K562 (cell line): ENCODE measurements at regions not wholly inside any gene's neighbourhood (a gene's known extent, or its start where the extent isn't known, plus 50 kb on each side); places are given as distances from the start of the nearest gene placed in this dataset.

ENCODE experiments used
- ATAC-seq: fragments of 200-7000 bp; cut with Tn5 transposase; 3 replicates; pipeline ENCODE4 v1.9.1; 2020; ENCODE audit warnings: moderate library complexity
- BruUV-seq: library from RNA; stranded (reverse); fragments of 400-500 nt; replicated peaks from 2 replicates; lab custom pipeline; 2021; lab: Mats Ljungman, UMichigan
- CTCF ChIA-PET: fragments of 300-600 bp; formaldehyde crosslinking; extraction: SDS; loops from one replicate; lab custom pipeline; 2021; ENCODE audit warnings: low intra/inter-chr PET ratio; lab: Yijun Ruan, JAX
- POLR2A ChIA-PET: fragments of 300-600, 350-650 bp; sonication (Branson Sonifier 250); formaldehyde crosslinking; extraction: SDS; loops from one replicate; lab custom pipeline; 2021; ENCODE audit warnings: antibody characterized with exemption, inconsistent platforms; lab: Yijun Ruan, JAX
- DNase-seq, 4 experiments: peaks; one replicate each; pipeline versions ENCODE4 v3.0.0 to v3.0.0-alpha.2; 2011 to 2018; ENCODE audit warnings: low spot score in 3 of 4, mixed read lengths in 3 of 4; ENCODE audit errors: extremely low read depth in 1 of 4
- FAIRE-seq: peaks from 2 replicates; lab custom pipeline; 2011; peaks lifted over from hg19 to GRCh38; lab: Jason Lieb, UNC
- H2AFZ ChIP-seq: 2 replicates; pipeline ENCODE4 v1.6.0; 2011; ENCODE audit warnings: low read depth, low read length, control low read depth, inconsistent platforms
- H3K27ac ChIP-seq: fragments of 200-600 bp; 3 replicates; pipeline ENCODE4 v1.8.0; 2011; ENCODE audit warnings: low read depth, mild to moderate bottlenecking, control low read depth, inconsistent platforms, low read length, moderate library complexity, mixed read lengths; ENCODE audit errors: extremely low read depth
- H3K27me3 ChIP-seq, 2 experiments: fragments of 300-600 bp in 1 of 2; 2 replicates in 1 of 2; 3 replicates in 1 of 2; pipeline versions ENCODE4 v1.6.0 to v1.8.0; 2011; ENCODE audit warnings: inconsistent platforms in 2 of 2, low read length in 2 of 2, mild to moderate bottlenecking in 1 of 2, mixed read lengths in 1 of 2, moderate library complexity in 1 of 2; ENCODE audit not compliant: control insufficient read depth in 2 of 2, insufficient read depth in 2 of 2
- H3K36me3 ChIP-seq: fragments of 300-600 bp; 3 replicates; pipeline ENCODE4 v1.8.0; 2011; ENCODE audit warnings: mild to moderate bottlenecking, low read length, inconsistent platforms; ENCODE audit not compliant: control insufficient read depth, insufficient read depth
- H3K4me1 ChIP-seq, 2 experiments: fragments of 200-600 bp in 1 of 2; replicated peaks in 1 of 2; 2 replicates in 1 of 2; 3 replicates in 1 of 2; pipeline versions ENCODE4 v1.5.1 to v1.8.0; 2011; ENCODE audit warnings: inconsistent platforms in 2 of 2, low read length in 2 of 2, mild to moderate bottlenecking in 1 of 2, mixed read lengths in 1 of 2, moderate library complexity in 1 of 2; ENCODE audit not compliant: control insufficient read depth in 2 of 2, insufficient read depth in 2 of 2
- H3K4me2 ChIP-seq: 2 replicates; pipeline ENCODE4 v1.6.1; 2011; ENCODE audit warnings: low read length, control low read depth, inconsistent platforms, mixed read lengths; ENCODE audit not compliant: insufficient read depth
- H3K4me3 ChIP-seq: fragments of 200-600 bp; sonication (generic), shearing (Covaris generic); 2 replicates; pipeline ENCODE4 v1.5.1; 2016; ENCODE audit warnings: control low read depth, inconsistent platforms
- H3K79me2 ChIP-seq: fragments of 200-600 bp; 3 replicates; pipeline ENCODE4 v1.8.0; 2011; ENCODE audit warnings: low read length, inconsistent platforms; ENCODE audit not compliant: control insufficient read depth, insufficient read depth
- H3K9ac ChIP-seq, 2 experiments: 2 replicates each; pipeline versions ENCODE4 v1.6.0 to v1.6.1; 2011; ENCODE audit warnings: low read depth in 2 of 2, low read length in 2 of 2, control low read depth in 1 of 2, inconsistent platforms in 1 of 2, mild to moderate bottlenecking in 1 of 2, mixed read lengths in 1 of 2; ENCODE audit not compliant: insufficient read depth in 1 of 2
- H3K9me1 ChIP-seq: one replicate; pipeline ENCODE4 v1.6.0; 2011; ENCODE audit warnings: inconsistent platforms, mild to moderate bottlenecking, low read length, moderate library complexity; ENCODE audit not compliant: control insufficient read depth, insufficient read depth
- H3K9me3 ChIP-seq: replicated peaks from 2 replicates; pipeline ENCODE4 v1.5.1; 2011; ENCODE audit warnings: low read depth, low read length, inconsistent platforms; ENCODE audit not compliant: control insufficient read depth, insufficient read depth
- H4K20me1 ChIP-seq: replicated peaks from 2 replicates; pipeline ENCODE4 v1.6.1; 2011; ENCODE audit warnings: low read length, inconsistent platforms, mixed read lengths; ENCODE audit not compliant: control insufficient read depth, insufficient read depth
- CHD1 ChIP-seq: fragments of 200-600 bp; sonication (generic); IDR thresholded peaks from one replicate; pipeline ENCODE4 v1.6.1; 2012; ENCODE audit warnings: mild to moderate bottlenecking, moderate library complexity, low read length, inconsistent platforms
- CHD4 ChIP-seq: fragments of 200-600 bp; sonication (generic); IDR thresholded peaks from 3 replicates; pipeline ENCODE4 v1.6.1; 2012; ENCODE audit warnings: low read depth, mild to moderate bottlenecking, mixed read lengths, low read length, inconsistent platforms; ENCODE audit not compliant: insufficient read depth, insufficient replicate concordance, poor library complexity, severe bottlenecking
- ERF ChIP-seq: fragments of 450-650 bp; formaldehyde crosslinking; IDR thresholded peaks from 2 replicates; pipeline ENCODE4 v1.4.0; 2020; ENCODE audit warnings: mild to moderate bottlenecking, mixed read lengths
- POLR3G ChIP-seq: IDR thresholded peaks from 2 replicates; pipeline ENCODE4 v1.6.1; 2011; ENCODE audit not compliant: insufficient read length, insufficient replicate concordance; ENCODE audit errors: extremely low read depth
- RCOR1 ChIP-seq, 2 experiments: IDR thresholded peaks; 2 replicates each; pipeline ENCODE4 v1.6.1; 2012; ENCODE audit warnings: low read depth in 2 of 2, low read length in 2 of 2, borderline replicate concordance in 1 of 2, improper control_type of control experiment in 1 of 2
- ZNF354B ChIP-seq: fragments of 250-450 bp; sonication (Bioruptor Pico); IDR thresholded peaks from 2 replicates; pipeline ENCODE4 v1.4.0; 2020
- WGBS: fragments of 100-300 bp; shearing (Covaris generic); methylation state at CpG from one replicate; pipeline ENCODE4 v1.1.6; 2016; ENCODE audit warnings: low coverage, mixed read lengths; ENCODE audit not compliant: insufficient coverage; ENCODE audit errors: missing lambda C conversion rate; 5-methylcytosine and 5-hydroxymethylcytosine counted together
- in situ Hi-C: fragments of 300-500 bp; cut with MboI; formaldehyde crosslinking; loops from 4 replicates; pipeline ENCODE4 v1.15.0; 2018; ENCODE audit warnings: inconsistent platforms, mixed read lengths
- intact Hi-C: fragments of 100-400 bp; cut with micrococcal nuclease; formaldehyde crosslinking; loops from 2 replicates; pipeline ENCODE4 v1.14.2; 2022
- TF ChIP-seq, protein P1 (sequence below): IDR thresholded peaks from 2 replicates; pipeline ENCODE4 v1.6.1; 2016; ENCODE audit warnings: missing genetic modification characterization, missing compliant biosample characterization
- TF ChIP-seq, protein P2 (sequence below), 2 experiments: fragments of 200-800 bp in 1 of 2; sonication (Bioruptor generic) in 1 of 2; sonication (generic) in 1 of 2; formaldehyde crosslinking in 1 of 2; IDR thresholded peaks in 1 of 2; conservative IDR thresholded peaks in 1 of 2; 2 replicates each; pipeline versions ENCODE4 v1.5.0 to v1.6.1; 2016 to 2020; ENCODE audit warnings: missing compliant biosample characterization in 1 of 2, missing genetic modification characterization in 1 of 2, missing genetic modification reagents in 1 of 2
- TF ChIP-seq, protein P3 (sequence below), 2 experiments: fragments of 250-450 bp in 1 of 2; fragments of 450-650 bp in 1 of 2; sonication (Bioruptor Pico) in 1 of 2; IDR thresholded peaks; 2 replicates each; pipeline versions ENCODE4 v1.6.1 to v1.8.0; 2016 to 2021; ENCODE audit warnings: mild to moderate bottlenecking in 2 of 2, moderate library complexity in 2 of 2, missing compliant biosample characterization in 1 of 2, missing genetic modification characterization in 1 of 2
- TF ChIP-seq, protein P4 (sequence below): sonication (generic); IDR thresholded peaks from 2 replicates; pipeline ENCODE4 v1.6.1; 2016
- TF ChIP-seq, protein P5 (sequence below): fragments of 250-450 bp; sonication (Bioruptor Pico); IDR thresholded peaks from 2 replicates; pipeline ENCODE4 v1.5.0; 2021
- TF ChIP-seq, protein P6 (sequence below): sonication (generic); formaldehyde crosslinking; IDR thresholded peaks from 2 replicates; pipeline ENCODE4 v1.8.1; 2023; ENCODE audit warnings: mild to moderate bottlenecking, missing genetic modification reagents

DNA sequence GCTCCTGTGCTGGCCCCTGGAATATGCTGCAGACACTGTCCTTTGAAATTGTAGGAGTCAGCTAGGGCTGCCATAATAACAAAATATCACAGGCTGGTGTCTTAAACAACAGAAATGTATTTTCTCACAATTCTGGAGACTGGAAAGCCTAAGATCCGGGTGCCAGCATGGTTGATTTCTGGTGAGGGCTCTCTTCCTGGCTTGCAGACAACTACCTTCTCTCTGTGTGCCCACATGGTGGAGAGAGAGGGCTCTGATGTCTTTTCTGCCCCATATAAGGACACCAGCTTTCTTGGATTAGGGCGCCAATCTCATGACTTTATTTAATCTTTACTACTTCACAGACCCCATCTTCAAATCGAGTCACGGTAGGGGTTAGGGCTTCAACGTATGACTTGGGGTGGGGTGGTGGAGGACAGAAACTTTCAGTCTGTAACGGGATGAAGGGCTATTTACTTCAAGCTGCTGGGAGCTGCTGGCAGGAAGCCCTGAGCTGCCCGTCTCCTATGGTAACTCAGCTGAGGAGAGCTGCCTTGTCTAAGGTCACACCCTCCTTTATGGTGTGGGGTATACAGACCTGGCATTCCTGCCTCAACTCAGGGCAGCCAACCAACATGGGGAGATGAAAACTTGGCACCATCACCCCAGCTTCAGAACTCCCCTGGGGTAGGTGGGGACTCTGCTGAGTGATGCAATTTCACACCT is 142.9 kb upstream of the ZBED5 start:
- in situ Hi-C loops, result no loop called here
- FAIRE-seq, result no peak

More for the DNA sequence above, 142.9 kb upstream of the ZBED5 start:
- Histone ChIP-seq H3K9ac (no peak overlapping the region), H3K4me1 (no peaks in the 10 kb centered on the region), H3K4me3 (no peak overlapping the region), H3K36me3 (no peaks in the 10 kb centered on the region), H2AFZ (no peak overlapping the region), H3K9me1 (no peaks in the 10 kb centered on the region), H4K20me1 (no peaks in the 10 kb centered on the region), H3K9me3 (no peaks in the 10 kb centered on the region), H3K27ac (no peak overlapping the region), H3K4me2 (no peak overlapping the region), H3K27me3 (peaks cover 2 to 30% of the 10 kb centered on the region in 2 experiments; a peak in 4 of 5 replicates), H3K79me2 (no peaks in the 10 kb centered on the region)
- ATAC-seq (no peak), DNase-seq (no peak)
- ChIA-PET POLR2A (interaction anchor here (0.7 to 1.0 kb wide), 3 partner anchors 11 to 102 kb away, joined by 3 read pairs; no protein-coding TSS in a partner anchor), CTCF (interaction anchor here (0.6 kb wide), 1 partner anchor 66 kb away, joined by 3 read pairs; no protein-coding TSS in a partner anchor)
- TF ChIP-seq, protein P1, sequence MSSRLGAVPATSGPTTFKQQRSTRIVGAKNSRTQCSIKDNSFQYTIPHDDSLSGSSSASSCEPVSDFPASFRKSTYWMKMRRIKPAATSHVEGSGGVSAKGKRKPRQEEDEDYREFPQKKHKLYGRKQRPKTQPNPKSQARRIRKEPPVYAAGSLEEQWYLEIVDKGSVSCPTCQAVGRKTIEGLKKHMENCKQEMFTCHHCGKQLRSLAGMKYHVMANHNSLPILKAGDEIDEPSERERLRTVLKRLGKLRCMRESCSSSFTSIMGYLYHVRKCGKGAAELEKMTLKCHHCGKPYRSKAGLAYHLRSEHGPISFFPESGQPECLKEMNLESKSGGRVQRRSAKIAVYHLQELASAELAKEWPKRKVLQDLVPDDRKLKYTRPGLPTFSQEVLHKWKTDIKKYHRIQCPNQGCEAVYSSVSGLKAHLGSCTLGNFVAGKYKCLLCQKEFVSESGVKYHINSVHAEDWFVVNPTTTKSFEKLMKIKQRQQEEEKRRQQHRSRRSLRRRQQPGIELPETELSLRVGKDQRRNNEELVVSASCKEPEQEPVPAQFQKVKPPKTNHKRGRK (tag), result no peak
- TF ChIP-seq, protein P2, sequence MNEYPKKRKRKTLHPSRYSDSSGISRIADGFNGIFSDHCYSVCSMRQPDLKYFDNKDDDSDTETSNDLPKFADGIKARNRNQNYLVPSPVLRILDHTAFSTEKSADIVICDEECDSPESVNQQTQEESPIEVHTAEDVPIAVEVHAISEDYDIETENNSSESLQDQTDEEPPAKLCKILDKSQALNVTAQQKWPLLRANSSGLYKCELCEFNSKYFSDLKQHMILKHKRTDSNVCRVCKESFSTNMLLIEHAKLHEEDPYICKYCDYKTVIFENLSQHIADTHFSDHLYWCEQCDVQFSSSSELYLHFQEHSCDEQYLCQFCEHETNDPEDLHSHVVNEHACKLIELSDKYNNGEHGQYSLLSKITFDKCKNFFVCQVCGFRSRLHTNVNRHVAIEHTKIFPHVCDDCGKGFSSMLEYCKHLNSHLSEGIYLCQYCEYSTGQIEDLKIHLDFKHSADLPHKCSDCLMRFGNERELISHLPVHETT (CRISPR knock-in tag; conservative IDR thresholded peaks at IDR 0.05 in 1 of 2, IDR thresholded peaks at IDR 0.05 in 1 of 2), result no peak
- TF ChIP-seq, protein P3, sequence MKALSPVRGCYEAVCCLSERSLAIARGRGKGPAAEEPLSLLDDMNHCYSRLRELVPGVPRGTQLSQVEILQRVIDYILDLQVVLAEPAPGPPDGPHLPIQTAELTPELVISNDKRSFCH (CRISPR knock-in tag; IDR thresholded peaks at IDR 0.05), result no peak
- TF ChIP-seq, protein P3 (tag; IDR thresholded peaks at IDR 0.05), result no peak
- TF ChIP-seq, protein P4, sequence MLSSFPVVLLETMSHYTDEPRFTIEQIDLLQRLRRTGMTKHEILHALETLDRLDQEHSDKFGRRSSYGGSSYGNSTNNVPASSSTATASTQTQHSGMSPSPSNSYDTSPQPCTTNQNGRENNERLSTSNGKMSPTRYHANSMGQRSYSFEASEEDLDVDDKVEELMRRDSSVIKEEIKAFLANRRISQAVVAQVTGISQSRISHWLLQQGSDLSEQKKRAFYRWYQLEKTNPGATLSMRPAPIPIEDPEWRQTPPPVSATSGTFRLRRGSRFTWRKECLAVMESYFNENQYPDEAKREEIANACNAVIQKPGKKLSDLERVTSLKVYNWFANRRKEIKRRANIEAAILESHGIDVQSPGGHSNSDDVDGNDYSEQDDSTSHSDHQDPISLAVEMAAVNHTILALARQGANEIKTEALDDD, result no peak
- TF ChIP-seq ERF (CRISPR knock-in tag) (no peak), POLR3G (no peak), CHD4 (no peak), CHD1 (no peak), RCOR1 (IDR thresholded peaks at IDR 0.05; ENCODE audit: borderline replicate concordance in 1 of 2, low read depth in 2 of 2, low read length in 2 of 2) (no peak), ZNF354B (CRISPR knock-in tag) (no peak)
- TF ChIP-seq, protein P5, sequence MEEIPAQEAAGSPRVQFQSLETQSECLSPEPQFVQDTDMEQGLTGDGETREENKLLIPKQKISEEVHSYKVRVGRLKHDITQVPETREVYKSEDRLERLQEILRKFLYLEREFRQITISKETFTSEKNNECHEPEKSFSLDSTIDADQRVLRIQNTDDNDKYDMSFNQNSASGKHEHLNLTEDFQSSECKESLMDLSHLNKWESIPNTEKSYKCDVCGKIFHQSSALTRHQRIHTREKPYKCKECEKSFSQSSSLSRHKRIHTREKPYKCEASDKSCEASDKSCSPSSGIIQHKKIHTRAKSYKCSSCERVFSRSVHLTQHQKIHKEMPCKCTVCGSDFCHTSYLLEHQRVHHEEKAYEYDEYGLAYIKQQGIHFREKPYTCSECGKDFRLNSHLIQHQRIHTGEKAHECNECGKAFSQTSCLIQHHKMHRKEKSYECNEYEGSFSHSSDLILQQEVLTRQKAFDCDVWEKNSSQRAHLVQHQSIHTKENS, result no peak
- TF ChIP-seq, protein P6, sequence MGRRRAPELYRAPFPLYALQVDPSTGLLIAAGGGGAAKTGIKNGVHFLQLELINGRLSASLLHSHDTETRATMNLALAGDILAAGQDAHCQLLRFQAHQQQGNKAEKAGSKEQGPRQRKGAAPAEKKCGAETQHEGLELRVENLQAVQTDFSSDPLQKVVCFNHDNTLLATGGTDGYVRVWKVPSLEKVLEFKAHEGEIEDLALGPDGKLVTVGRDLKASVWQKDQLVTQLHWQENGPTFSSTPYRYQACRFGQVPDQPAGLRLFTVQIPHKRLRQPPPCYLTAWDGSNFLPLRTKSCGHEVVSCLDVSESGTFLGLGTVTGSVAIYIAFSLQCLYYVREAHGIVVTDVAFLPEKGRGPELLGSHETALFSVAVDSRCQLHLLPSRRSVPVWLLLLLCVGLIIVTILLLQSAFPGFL (CRISPR knock-in tag), result no peak
- intact Hi-C loops, result no loop called here
- WGBS, result 2% methylated on average over 7 of the region's 7 CpGs
- no TSS peak for BruUV-seq
